ENCODE measurements at regions not wholly inside any gene's neighbourhood (a gene's known extent, or its start where the extent isn't known, plus 50 kb on each side); places are given as distances from the start of the nearest gene placed in this dataset.

- Histone ChIP-seq H3K4me1 (ENCODE audit: control insufficient read depth, extremely low read depth, insufficient read depth, low read length) (peaks cover 16% of the 10 kb centered on the region), H4K20me1 (ENCODE audit: control insufficient read depth, extremely low read depth, insufficient read depth, low read length) (no peaks in the 10 kb centered on the region), H3K9me1 (ENCODE audit: control insufficient read depth, extremely low read depth, insufficient read depth, low read length) (no peaks in the 10 kb centered on the region), H2AFZ (ENCODE audit: control insufficient read depth, low read length) (no peak overlapping the region), H3K9ac (ENCODE audit: control insufficient read depth, extremely low read depth, insufficient read depth, low read length) (no peak overlapping the region), H3K4me2 (ENCODE audit: control insufficient read depth, extremely low read depth, insufficient read depth, low read depth, low read length) (no peak overlapping the region), H3K9me3 (ENCODE audit: control insufficient read depth, low read depth, low read length) (no peaks in the 10 kb centered on the region), H3K79me2 (ENCODE audit: control insufficient read depth, insufficient read depth, low read length) (no peaks in the 10 kb centered on the region), H3K36me3 (ENCODE audit: control insufficient read depth in 2 of 2, extremely low read depth in 1 of 2, insufficient read depth in 2 of 2, low read length in 2 of 2) (no peaks in the 10 kb centered on the region), H3K27ac (ENCODE audit: control insufficient read depth, insufficient read depth, low read length) (no peak overlapping the region), H3K27me3 (ENCODE audit: control insufficient read depth, extremely low read depth, insufficient read depth, low read length) (no peaks in the 10 kb centered on the region), H3K4me3 (ENCODE audit: control insufficient read depth in 2 of 3, extremely low read depth in 1 of 3, insufficient read depth in 2 of 3, low read depth in 1 of 3, low read length in 3 of 3) (no peak overlapping the region)
- dilution Hi-C loops (cut with MboI; ENCODE audit: extremely low pct_ligation_motif_present, low sequenced_read_pairs): no loop called here
- no peak for TF ChIP-seq EZH2 (IDR thresholded peaks at IDR 0.05; ENCODE audit: low read length)
- TF ChIP-seq, protein P1, sequence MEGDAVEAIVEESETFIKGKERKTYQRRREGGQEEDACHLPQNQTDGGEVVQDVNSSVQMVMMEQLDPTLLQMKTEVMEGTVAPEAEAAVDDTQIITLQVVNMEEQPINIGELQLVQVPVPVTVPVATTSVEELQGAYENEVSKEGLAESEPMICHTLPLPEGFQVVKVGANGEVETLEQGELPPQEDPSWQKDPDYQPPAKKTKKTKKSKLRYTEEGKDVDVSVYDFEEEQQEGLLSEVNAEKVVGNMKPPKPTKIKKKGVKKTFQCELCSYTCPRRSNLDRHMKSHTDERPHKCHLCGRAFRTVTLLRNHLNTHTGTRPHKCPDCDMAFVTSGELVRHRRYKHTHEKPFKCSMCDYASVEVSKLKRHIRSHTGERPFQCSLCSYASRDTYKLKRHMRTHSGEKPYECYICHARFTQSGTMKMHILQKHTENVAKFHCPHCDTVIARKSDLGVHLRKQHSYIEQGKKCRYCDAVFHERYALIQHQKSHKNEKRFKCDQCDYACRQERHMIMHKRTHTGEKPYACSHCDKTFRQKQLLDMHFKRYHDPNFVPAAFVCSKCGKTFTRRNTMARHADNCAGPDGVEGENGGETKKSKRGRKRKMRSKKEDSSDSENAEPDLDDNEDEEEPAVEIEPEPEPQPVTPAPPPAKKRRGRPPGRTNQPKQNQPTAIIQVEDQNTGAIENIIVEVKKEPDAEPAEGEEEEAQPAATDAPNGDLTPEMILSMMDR (optimal IDR thresholded peaks at IDR 0.05 in 1 of 3, IDR thresholded peaks at IDR 0.05 in 1 of 3, conservative IDR thresholded peaks at IDR 0.05 in 1 of 3; ENCODE audit: extremely low read depth in 1 of 3, insufficient read depth in 2 of 3, low read length in 3 of 3): no peak
- FAIRE-seq: no peak
- no peak for DNase-seq (ENCODE audit: low read depth, low spot score)
Observed at GRCh38 chr3:166456286-166456685, 619.1 kb upstream of the BCHE start.

GRCh38 chr3:166455744-166456143, 618.5 kb upstream of the BCHE start:
- DNase-seq (ENCODE audit: low read depth, low spot score) (no peak), FAIRE-seq (no peak)
- no peaks in the 10 kb centered on the region for H3K79me2 ChIP-seq (ENCODE audit: control insufficient read depth, insufficient read depth, low read length)
- peak overlapping the region; percentile 4 for H2AFZ ChIP-seq (ENCODE audit: control insufficient read depth, low read length)
- TF ChIP-seq EZH2 (IDR thresholded peaks at IDR 0.05; ENCODE audit: low read length): no peak
- TF ChIP-seq, protein P1 (optimal IDR thresholded peaks at IDR 0.05 in 1 of 3, IDR thresholded peaks at IDR 0.05 in 1 of 3, conservative IDR thresholded peaks at IDR 0.05 in 1 of 3; ENCODE audit: extremely low read depth in 1 of 3, insufficient read depth in 2 of 3, low read length in 3 of 3): no peak
- no peaks in the 10 kb centered on the region for H3K27me3 ChIP-seq (ENCODE audit: control insufficient read depth, extremely low read depth, insufficient read depth, low read length)
- no peaks in the 10 kb centered on the region for H3K9me3 ChIP-seq (ENCODE audit: control insufficient read depth, low read depth, low read length)
- H3K4me3 ChIP-seq (ENCODE audit: control insufficient read depth in 2 of 3, extremely low read depth in 1 of 3, insufficient read depth in 2 of 3, low read depth in 1 of 3, low read length in 3 of 3): no peak overlapping the region
- no peaks in the 10 kb centered on the region for H3K9me1 ChIP-seq (ENCODE audit: control insufficient read depth, extremely low read depth, insufficient read depth, low read length)
- no peak overlapping the region for H3K4me2 ChIP-seq (ENCODE audit: control insufficient read depth, extremely low read depth, insufficient read depth, low read depth, low read length)
- no peak overlapping the region for H3K9ac ChIP-seq (ENCODE audit: control insufficient read depth, extremely low read depth, insufficient read depth, low read length)
- no peaks in the 10 kb centered on the region for H3K36me3 ChIP-seq (ENCODE audit: control insufficient read depth in 2 of 2, extremely low read depth in 1 of 2, insufficient read depth in 2 of 2, low read length in 2 of 2)
- no peaks in the 10 kb centered on the region for H4K20me1 ChIP-seq (ENCODE audit: control insufficient read depth, extremely low read depth, insufficient read depth, low read length)
- no peak overlapping the region for H3K27ac ChIP-seq (ENCODE audit: control insufficient read depth, insufficient read depth, low read length)
- dilution Hi-C loops (cut with MboI; ENCODE audit: extremely low pct_ligation_motif_present, low sequenced_read_pairs): no loop called here
- H3K4me1 ChIP-seq (ENCODE audit: control insufficient read depth, extremely low read depth, insufficient read depth, low read length): peaks cover 16% of the 10 kb centered on the region

All from keratinocyte (primary cell).